Neural progenitor cell (in vitro differentiated cells): ENCODE measurements at regions not wholly inside any gene's neighbourhood (a gene's known extent, or its start where the extent isn't known, plus 50 kb on each side); places are given as distances from the start of the nearest gene placed in this dataset.
A peak's percentile ranks its signal among the peaks of the same experiment; 100 is the strongest.

ENCODE experiments used
- DNase-seq: peaks from one replicate; pipeline ENCODE4 v3.0.0-alpha.2; 2016; ENCODE audit warnings: low spot score
- H2AFZ ChIP-seq: fragments of 200-600 bp; sonication (generic); replicated peaks from 2 replicates; pipeline ENCODE4 v1.6.1; 2016; ENCODE audit warnings: antibody characterized with exemption
- H3F3A ChIP-seq: fragments of 200-600 bp; sonication (generic); 2 replicates; pipeline ENCODE4 v1.6.1; 2016; ENCODE audit warnings: antibody characterized with exemption, low read depth
- H3K27ac ChIP-seq: fragments of 200-600 bp; sonication (generic); 2 replicates; pipeline ENCODE4 v1.5.1; 2016; ENCODE audit warnings: mild to moderate bottlenecking
- H3K27me3 ChIP-seq: fragments of 200-600 bp; sonication (generic); 2 replicates; pipeline ENCODE4 v1.6.1; 2016; ENCODE audit warnings: mild to moderate bottlenecking, moderate library complexity
- H3K36me3 ChIP-seq: fragments of 200-600 bp; sonication (generic); 2 replicates; pipeline ENCODE4 v1.5.1; 2016
- H3K4me1 ChIP-seq: fragments of 200-600 bp; sonication (generic); 2 replicates; pipeline ENCODE4 v1.6.1; 2016; ENCODE audit warnings: mixed run types
- H3K4me2 ChIP-seq: fragments of 200-600 bp; sonication (generic); 2 replicates; pipeline ENCODE4 v1.6.1; 2016
- H3K4me3 ChIP-seq: fragments of 200-600 bp; sonication (generic); 2 replicates; pipeline ENCODE4 v1.5.1; 2016
- H3K79me2 ChIP-seq: fragments of 200-600 bp; sonication (generic); 2 replicates; pipeline ENCODE4 v1.6.1; 2016; ENCODE audit warnings: low read depth
- H3K9ac ChIP-seq: fragments of 200-600 bp; sonication (generic); 2 replicates; pipeline ENCODE4 v1.6.1; 2016
- H3K9me3 ChIP-seq: fragments of 200-600 bp; sonication (generic); 2 replicates; pipeline ENCODE4 v1.5.1; 2016; ENCODE audit warnings: low read depth
- H4K20me1 ChIP-seq: fragments of 200-600 bp; sonication (generic); 2 replicates; pipeline ENCODE4 v1.6.1; 2016; ENCODE audit warnings: low read depth
- H3K27ac Mint-ChIP-seq: 3 replicates; pipeline ENCODE4 v1.8.0; 2021; ENCODE audit warnings: mixed read lengths
- H3K27me3 Mint-ChIP-seq: 2 replicates; pipeline ENCODE4 v1.8.0; 2022; ENCODE audit warnings: low read depth, mild to moderate bottlenecking, inconsistent platforms, moderate library complexity, mixed read lengths; ENCODE audit not compliant: insufficient read depth
- H3K36me3 Mint-ChIP-seq: 3 replicates; pipeline ENCODE4 v1.8.0; 2021; ENCODE audit warnings: mixed read lengths
- H3K4me1 Mint-ChIP-seq: 3 replicates; pipeline ENCODE4 v1.8.0; 2021; ENCODE audit warnings: mixed read lengths
- H3K4me3 Mint-ChIP-seq: 3 replicates; pipeline ENCODE4 v1.8.0; 2021; ENCODE audit warnings: mild to moderate bottlenecking, moderate library complexity, mixed read lengths
- H3K9me3 Mint-ChIP-seq: 3 replicates; pipeline ENCODE4 v1.8.0; 2020; ENCODE audit warnings: mixed read lengths
- CTCF ChIP-seq: fragments of 200-600 bp; sonication (generic); IDR thresholded peaks from 2 replicates; pipeline ENCODE4 v1.5.1; 2017; ENCODE audit warnings: antibody characterized with exemption, mild to moderate bottlenecking
- EZH2 ChIP-seq: fragments of 200-600 bp; sonication (generic); IDR thresholded peaks from 2 replicates; pipeline ENCODE4 v1.6.1; 2017; ENCODE audit warnings: antibody characterized with exemption, mild to moderate bottlenecking, moderate library complexity
- EZH2phosphoT487 ChIP-seq: fragments of 200-600 bp; sonication (generic); IDR thresholded peaks from 2 replicates; pipeline ENCODE4 v1.6.1; 2017; ENCODE audit warnings: antibody characterized with exemption

- no peak for TF ChIP-seq EZH2
- no peak for TF ChIP-seq EZH2phosphoT487
- no peak for TF ChIP-seq CTCF
- Mint-ChIP-seq H3K9me3 (no peaks in the 10 kb centered on the region), H3K27me3 (peaks cover 6% of the 10 kb centered on the region), H3K4me1 (peaks cover 44% of the 10 kb centered on the region), H3K27ac (peak overlapping the region; percentile 33), H3K4me3 (no peak overlapping the region), H3K36me3 (no peaks in the 10 kb centered on the region)
- H3K4me1 ChIP-seq, result peaks cover 12% of the 10 kb centered on the region
- H3K79me2 ChIP-seq, result no peaks in the 10 kb centered on the region
- H4K20me1 ChIP-seq, result no peaks in the 10 kb centered on the region
- no peaks in the 10 kb centered on the region for H3K9me3 ChIP-seq
- DNase-seq, result peak; percentile 5
- H3K27me3 ChIP-seq, result no peaks in the 10 kb centered on the region
- peak overlapping the region; percentile 21 for H3K4me2 ChIP-seq
- no peak overlapping the region for H3K27ac ChIP-seq
- H2AFZ ChIP-seq, result peak overlapping the region; percentile 69
- no peaks in the 10 kb centered on the region for H3F3A ChIP-seq
- no peak overlapping the region for H3K9ac ChIP-seq
- no peaks in the 10 kb centered on the region for H3K36me3 ChIP-seq
- no peak overlapping the region for H3K4me3 ChIP-seq
These were observed 259.4 kb upstream of the IRX3 start for GRCh38 chr16:54545854-54546511.

- H3K36me3 ChIP-seq, result no peaks in the 10 kb centered on the region
- Mint-ChIP-seq H3K4me1 (peaks cover 45% of the 10 kb centered on the region), H3K9me3 (no peaks in the 10 kb centered on the region), H3K27me3 (peaks cover 6% of the 10 kb centered on the region), H3K27ac (peak overlapping the region; percentile 40), H3K4me3 (no peak overlapping the region), H3K36me3 (no peaks in the 10 kb centered on the region)
- H2AFZ ChIP-seq, result no peak overlapping the region
- H3K79me2 ChIP-seq, result no peaks in the 10 kb centered on the region
- no peak for DNase-seq
- H3K9me3 ChIP-seq, result no peaks in the 10 kb centered on the region
- no peak overlapping the region for H3K9ac ChIP-seq
- TF ChIP-seq EZH2phosphoT487, result no peak
- no peak for TF ChIP-seq EZH2
- no peak for TF ChIP-seq CTCF
- no peaks in the 10 kb centered on the region for H3F3A ChIP-seq
- no peak overlapping the region for H3K27ac ChIP-seq
- H3K4me2 ChIP-seq, result no peak overlapping the region
- H4K20me1 ChIP-seq, result no peaks in the 10 kb centered on the region
- H3K4me1 ChIP-seq, result peaks cover 12% of the 10 kb centered on the region
- H3K27me3 ChIP-seq, result no peaks in the 10 kb centered on the region
- no peak overlapping the region for H3K4me3 ChIP-seq
These were observed 258.1 kb upstream of the IRX3 start for GRCh38 chr16:54544553-54545180.

- Mint-ChIP-seq H3K27ac (no peak overlapping the region), H3K4me1 (peaks cover 48% of the 10 kb centered on the region), H3K9me3 (no peaks in the 10 kb centered on the region), H3K4me3 (no peak overlapping the region), H3K36me3 (no peaks in the 10 kb centered on the region), H3K27me3 (peaks cover 9% of the 10 kb centered on the region)
- no peak overlapping the region for H3K4me2 ChIP-seq
- no peak for DNase-seq
- no peaks in the 10 kb centered on the region for H3F3A ChIP-seq
- H3K9ac ChIP-seq, result no peak overlapping the region
- H2AFZ ChIP-seq, result no peak overlapping the region
- H3K79me2 ChIP-seq, result no peaks in the 10 kb centered on the region
- peaks cover 12% of the 10 kb centered on the region for H3K4me1 ChIP-seq
- no peaks in the 10 kb centered on the region for H3K27me3 ChIP-seq
- TF ChIP-seq EZH2phosphoT487 (no peak), EZH2 (no peak), CTCF (no peak)
- H3K4me3 ChIP-seq, result no peak overlapping the region
- no peaks in the 10 kb centered on the region for H3K36me3 ChIP-seq
- no peaks in the 10 kb centered on the region for H4K20me1 ChIP-seq
- no peaks in the 10 kb centered on the region for H3K9me3 ChIP-seq
- H3K27ac ChIP-seq, result no peak overlapping the region
These were observed 256.4 kb upstream of the IRX3 start for GRCh38 chr16:54542805-54543505.
